GM11168 (cell line): ENCODE measurements at regions not wholly inside any gene's neighbourhood (a gene's known extent, or its start where the extent isn't known, plus 50 kb on each side); places are given as distances from the start of the nearest gene placed in this dataset.

Experiments used
- in situ Hi-C: fragments of 300-500 bp; cut with MboI; formaldehyde crosslinking; loops from one replicate; pipeline ENCODE4 v1.12.0; 2022; ENCODE audit warnings: low sequenced_read_pairs; ENCODE audit not compliant: unreplicated experiment

DNA sequence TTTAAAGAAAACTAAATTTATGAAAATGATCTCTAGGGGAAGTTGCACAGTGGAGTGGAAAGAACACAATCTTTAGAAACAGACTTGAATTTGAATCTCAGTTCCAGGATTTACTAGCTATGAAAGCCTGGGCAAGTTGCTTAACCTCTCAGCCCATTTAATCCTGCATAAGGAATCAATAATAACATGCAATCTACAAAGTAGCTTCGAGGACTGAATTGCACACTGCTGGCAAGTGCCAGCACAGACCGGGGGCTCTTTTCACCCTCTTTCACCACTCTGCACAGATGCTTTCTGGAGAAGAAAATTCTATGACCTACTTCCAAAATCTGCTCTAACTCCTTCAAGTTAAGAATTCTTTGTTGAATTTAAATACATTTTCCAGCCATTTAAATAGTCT is 63.4 kb upstream of the ANK3 start:
- in situ Hi-C loops: no loop called here

DNA sequence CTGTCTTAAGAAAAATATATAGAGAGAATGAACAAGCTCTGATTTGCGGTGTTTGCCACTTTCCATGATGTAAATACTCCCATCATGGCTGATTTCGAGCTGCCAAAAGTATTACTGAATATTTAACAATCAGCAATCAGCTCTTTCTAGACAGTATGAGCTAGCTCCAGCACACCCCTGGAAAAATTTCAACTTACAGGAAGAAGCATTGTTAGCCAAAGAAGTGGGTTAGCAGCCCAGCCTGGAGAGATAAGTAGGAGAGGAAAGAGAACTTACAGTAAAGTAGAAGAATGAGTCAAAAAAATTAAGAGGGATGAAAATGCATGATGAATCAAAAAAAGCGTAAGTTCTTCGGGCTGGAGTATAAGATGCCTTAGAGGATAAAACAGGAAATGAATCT is 60.6 kb upstream of the ANK3 start:
- in situ Hi-C loops: no loop called here

DNA sequence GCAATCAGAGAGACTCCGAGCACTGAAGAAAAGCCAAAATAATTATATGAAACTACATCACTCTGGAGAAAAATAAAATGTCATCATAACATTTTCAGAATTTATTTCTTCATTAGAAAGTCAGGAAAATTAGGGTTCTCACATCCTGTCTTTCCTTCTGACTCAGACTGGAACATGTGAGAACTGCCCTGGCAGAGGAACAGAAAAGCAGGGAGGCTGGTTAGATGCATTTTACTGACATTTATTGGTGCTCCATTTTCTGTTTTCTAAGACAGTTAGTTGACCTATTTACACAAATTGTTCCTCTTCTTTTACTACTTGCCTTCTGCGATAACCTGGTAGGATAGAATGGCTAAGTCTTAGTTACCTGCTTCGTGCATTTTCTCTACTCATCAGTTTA is 58.6 kb upstream of the ANK3 start:
- in situ Hi-C loops: no loop called here

DNA sequence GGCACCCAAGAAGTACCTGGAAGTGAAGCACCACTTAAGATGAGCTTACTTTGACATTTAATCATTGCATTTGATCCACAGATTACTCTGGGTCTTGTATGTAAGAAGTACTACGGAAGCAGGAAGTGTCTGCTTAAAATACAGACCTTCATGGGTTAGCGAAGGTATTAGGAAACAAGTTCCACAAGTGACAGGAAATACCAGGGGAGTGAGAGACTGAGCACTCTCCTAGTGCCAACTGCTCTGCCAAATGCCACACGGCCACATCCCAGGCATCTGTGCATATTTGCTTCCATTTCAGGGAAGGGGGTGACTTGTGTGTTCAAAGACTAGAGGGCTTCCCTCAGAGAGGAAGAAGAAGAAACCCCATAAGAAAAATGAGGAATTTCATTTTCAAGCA is 57.2 kb upstream of the ANK3 start:
- in situ Hi-C loops: no loop called here

DNA sequence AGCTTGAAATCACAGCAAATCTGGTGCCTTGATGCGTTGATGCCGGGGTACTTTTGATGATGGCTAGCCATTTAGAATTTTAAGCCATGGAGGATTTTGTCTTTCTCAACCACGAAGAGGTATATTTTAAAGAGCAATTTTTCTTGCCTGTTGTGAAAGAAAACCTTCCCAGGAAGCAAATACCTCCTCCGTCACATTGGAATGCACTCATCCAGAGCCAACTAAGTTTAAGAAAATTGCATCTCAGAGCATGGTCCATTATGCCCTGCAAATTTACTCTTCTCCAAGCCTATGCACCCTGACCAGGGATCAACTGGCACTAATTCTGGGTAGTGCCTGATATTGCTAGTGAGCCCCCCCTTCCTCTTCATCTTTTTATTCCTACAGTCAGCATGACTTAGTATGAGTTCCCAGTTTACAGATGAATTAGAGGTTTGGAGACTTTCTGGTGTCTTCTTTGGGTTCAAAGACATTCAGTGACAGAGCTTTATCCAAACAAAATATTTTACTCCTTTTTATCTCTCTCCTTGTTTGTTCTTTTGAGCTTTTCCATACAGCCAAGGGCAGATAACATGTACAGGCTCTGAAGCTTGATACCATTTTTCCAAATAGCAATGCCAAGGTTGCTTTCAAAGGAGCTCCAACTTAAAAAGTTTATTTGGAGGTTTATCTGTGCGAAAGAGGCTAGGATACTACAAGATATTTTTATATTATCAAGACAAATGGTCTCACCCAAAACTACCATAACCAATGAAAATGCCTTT is 56.6 kb upstream of the ANK3 start:
- in situ Hi-C loops: no loop called here

DNA sequence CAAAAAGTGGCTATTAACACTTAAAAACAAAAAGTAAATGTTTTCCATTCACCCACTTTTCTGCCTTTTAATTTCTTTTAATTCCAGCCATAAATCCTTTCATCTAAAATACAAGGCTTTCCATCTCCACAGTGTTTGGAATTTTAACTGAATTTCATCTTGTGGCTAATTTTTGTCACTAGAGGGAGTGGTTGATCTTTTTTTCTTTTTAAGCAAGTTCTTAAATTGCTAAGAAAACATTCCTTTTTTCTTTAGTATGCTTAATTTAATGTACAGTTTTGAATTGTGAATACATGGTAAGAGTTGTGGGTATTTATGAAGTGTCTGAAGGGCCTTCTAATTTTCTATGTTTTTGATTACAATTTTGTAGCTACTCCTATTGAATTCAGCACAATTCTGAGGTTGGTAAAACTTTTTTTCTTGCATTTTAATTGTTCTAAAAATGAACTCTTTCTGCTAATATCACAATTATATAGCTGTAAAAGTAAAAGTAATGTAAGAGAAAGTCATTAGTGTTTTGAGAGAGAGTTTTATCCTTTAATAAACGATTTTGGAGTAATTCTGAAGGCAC is 54.9 kb upstream of the ANK3 start:
- in situ Hi-C loops: no loop called here

DNA sequence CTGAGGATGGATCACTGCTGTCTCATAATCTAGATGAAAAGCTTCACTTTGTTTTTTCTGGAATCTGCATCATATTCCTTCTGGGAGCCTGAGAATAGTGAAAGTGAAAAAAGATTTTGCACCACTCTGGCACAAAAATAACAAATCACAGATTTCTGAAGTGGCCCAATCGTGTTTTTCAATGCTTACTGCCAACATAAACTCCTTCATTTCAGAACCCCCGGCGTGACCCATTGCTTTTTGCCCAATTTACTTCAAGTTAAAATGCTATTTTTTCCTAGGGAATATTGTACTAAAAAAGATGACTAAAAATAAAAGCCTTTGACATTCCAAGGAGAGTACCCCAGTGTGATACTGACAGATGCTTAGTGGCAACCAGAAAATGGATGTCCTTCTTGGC is 53.7 kb upstream of the ANK3 start:
- in situ Hi-C loops: no loop called here

DNA sequence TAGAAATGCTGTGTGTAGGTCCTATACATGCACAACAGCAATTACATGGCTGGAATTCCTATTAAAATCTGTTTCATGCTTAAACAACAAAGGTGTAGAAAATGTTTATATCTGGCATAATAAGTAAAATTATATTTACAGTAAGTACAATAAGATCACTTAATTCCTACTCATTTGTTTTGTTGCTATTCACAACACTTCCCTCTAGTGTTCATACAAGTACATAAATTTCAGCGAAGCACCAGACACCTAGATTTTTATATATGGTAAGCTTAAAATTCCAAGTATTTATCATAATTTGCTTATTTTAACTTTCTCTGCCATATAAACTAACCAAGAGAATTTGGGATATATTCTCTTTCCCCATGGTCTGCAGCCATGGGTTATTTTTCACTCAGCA is 51.8 kb upstream of the ANK3 start:
- in situ Hi-C loops: no loop called here

DNA sequence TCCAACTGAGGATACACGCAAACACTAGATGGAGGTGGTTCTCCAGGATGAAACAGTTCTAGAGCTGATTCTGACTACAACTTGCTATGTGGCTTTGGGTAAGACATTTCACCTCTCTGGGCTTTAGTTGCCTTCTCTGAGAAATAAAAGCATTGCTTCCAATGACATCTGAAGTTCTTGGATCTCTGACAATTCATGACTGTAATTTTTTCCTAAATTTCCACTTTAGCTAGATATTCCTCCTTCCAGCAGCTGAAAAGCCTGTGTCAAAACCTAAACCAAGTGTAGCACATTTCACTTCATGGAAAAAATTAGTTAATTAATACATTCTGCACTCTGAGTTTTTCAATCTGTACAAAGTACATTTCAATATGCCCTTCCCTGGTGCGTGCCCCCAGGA is 50.0 kb upstream of the ANK3 start:
- in situ Hi-C loops: loop anchor here (10.0 kb wide), 2 partner anchors 195 to 345 kb away; no protein-coding TSS in a partner anchor
